GM23338 (cell line): ENCODE measurements at regions not wholly inside any gene's neighbourhood (a gene's known extent, or its start where the extent isn't known, plus 50 kb on each side); places are given as distances from the start of the nearest gene placed in this dataset.

Source experiments
- ATAC-seq: fragments of 200-7000 bp; cut with Tn5 transposase; 3 replicates; pipeline ENCODE4 v1.9.1; 2020
- DNase-seq: peaks from one replicate; pipeline ENCODE4 v3.0.0-alpha.2; 2015; ENCODE audit warnings: low spot score
- H2AFZ ChIP-seq: fragments of 200-600 bp; sonication (generic); 2 replicates; pipeline ENCODE4 v1.8.0; 2016; ENCODE audit warnings: antibody characterized with exemption, mild to moderate bottlenecking, moderate library complexity
- H3F3A ChIP-seq: fragments of 200-600 bp; sonication (generic); replicated peaks from 2 replicates; pipeline ENCODE4 v1.8.0; 2017; ENCODE audit warnings: antibody characterized with exemption, mixed run types, low read depth
- H3K27ac ChIP-seq: fragments of 200-600 bp; sonication (generic); 2 replicates; pipeline ENCODE4 v1.6.1; 2016; ENCODE audit warnings: low read depth
- H3K27me3 ChIP-seq: fragments of 200-600 bp; sonication (generic); 2 replicates; pipeline ENCODE4 v1.8.0; 2016; ENCODE audit warnings: mild to moderate bottlenecking, mixed run types, moderate library complexity; ENCODE audit not compliant: insufficient read depth
- H3K36me3 ChIP-seq: fragments of 200-600 bp; sonication (generic); 2 replicates; pipeline ENCODE4 v1.8.0; 2016; ENCODE audit warnings: mild to moderate bottlenecking; ENCODE audit not compliant: insufficient read depth
- H3K4me1 ChIP-seq: fragments of 200-600 bp; sonication (generic); 2 replicates; pipeline ENCODE4 v1.8.0; 2016; ENCODE audit warnings: mild to moderate bottlenecking, moderate library complexity; ENCODE audit not compliant: insufficient read depth
- H3K4me2 ChIP-seq: fragments of 200-600 bp; sonication (generic); 2 replicates; pipeline ENCODE4 v1.7.1; 2017; ENCODE audit warnings: mixed run types
- H3K4me3 ChIP-seq: fragments of 200-600 bp; sonication (generic); 2 replicates; pipeline ENCODE4 v1.6.1; 2016; ENCODE audit warnings: mixed run types
- H3K79me2 ChIP-seq: fragments of 200-600 bp; sonication (generic); replicated peaks from 2 replicates; pipeline ENCODE4 v1.8.0; 2017; ENCODE audit warnings: mild to moderate bottlenecking; ENCODE audit not compliant: insufficient read depth
- H3K9me2 ChIP-seq: fragments of 200-600 bp; sonication (generic); 2 replicates; pipeline ENCODE4 v1.8.0; 2017; ENCODE audit not compliant: insufficient read depth
- H4K20me1 ChIP-seq: fragments of 200-600 bp; sonication (generic); replicated peaks from 2 replicates; pipeline ENCODE4 v1.8.0; 2017; ENCODE audit warnings: mild to moderate bottlenecking; ENCODE audit not compliant: insufficient read depth
- H3K27ac Mint-ChIP-seq: 2 replicates; pipeline ENCODE4 v1.8.0; 2020; ENCODE audit warnings: inconsistent platforms, mild to moderate bottlenecking, moderate library complexity, mixed read lengths
- H3K27me3 Mint-ChIP-seq: 3 replicates; pipeline ENCODE4 v1.8.0; 2022; ENCODE audit warnings: low read depth, mild to moderate bottlenecking, moderate library complexity, mixed read lengths, inconsistent platforms; ENCODE audit not compliant: insufficient read depth, poor library complexity
- H3K36me3 Mint-ChIP-seq: 3 replicates; pipeline ENCODE4 v1.8.0; 2021; ENCODE audit warnings: low read depth, mild to moderate bottlenecking, inconsistent platforms, moderate library complexity, mixed read lengths
- H3K4me1 Mint-ChIP-seq: 3 replicates; pipeline ENCODE4 v1.8.0; 2020; ENCODE audit warnings: mild to moderate bottlenecking, inconsistent platforms, mixed read lengths
- H3K4me3 Mint-ChIP-seq: 3 replicates; pipeline ENCODE4 v1.8.0; 2021; ENCODE audit warnings: moderate library complexity, mild to moderate bottlenecking, inconsistent platforms, mixed read lengths
- H3K9me3 Mint-ChIP-seq: 3 replicates; pipeline ENCODE4 v1.8.0; 2020; ENCODE audit warnings: moderate library complexity, mild to moderate bottlenecking, inconsistent platforms, mixed read lengths
- JUNB ChIP-seq: IDR thresholded peaks from one replicate; pipeline ENCODE4 v1.6.1; 2016; ENCODE audit warnings: antibody characterized with exemption; ENCODE audit not compliant: unreplicated experiment
- REST ChIP-seq: IDR thresholded peaks from one replicate; pipeline ENCODE4 v1.6.1; 2018; ENCODE audit warnings: antibody characterized with exemption; ENCODE audit not compliant: unreplicated experiment
- STAT1 ChIP-seq: IDR thresholded peaks from one replicate; pipeline ENCODE4 v1.6.1; 2016; ENCODE audit warnings: antibody characterized with exemption; ENCODE audit not compliant: unreplicated experiment
- ZNF331 ChIP-seq: fragments of 250-450 bp; sonication (Bioruptor Pico); IDR thresholded peaks from 2 replicates; pipeline ENCODE4 v1.5.0; 2020; ENCODE audit warnings: low read depth, mild to moderate bottlenecking, moderate library complexity
- ZNF462 ChIP-seq: fragments of 250-450 bp; sonication (Bioruptor Pico); IDR thresholded peaks from 2 replicates; pipeline ENCODE4 v1.5.0; 2020; ENCODE audit warnings: mild to moderate bottlenecking, moderate library complexity

- no peak overlapping the region for H3K4me3 ChIP-seq
- Mint-ChIP-seq H3K9me3 (peaks cover 4% of the 10 kb centered on the region; the same call in 2 of the 3 replicates), H3K36me3 (no peaks in the 10 kb centered on the region), H3K4me1 (no peaks in the 10 kb centered on the region; the same call in 2 of the 3 replicates), H3K27me3 (peaks cover 7% of the 10 kb centered on the region), H3K4me3 (no peak overlapping the region), H3K27ac (no peak overlapping the region)
- peaks cover 6% of the 10 kb centered on the region; the same call in 1 of the 2 replicates for H3K9me2 ChIP-seq
- H3K79me2 ChIP-seq = no peaks in the 10 kb centered on the region
- H3F3A ChIP-seq = no peaks in the 10 kb centered on the region
- H3K36me3 ChIP-seq = no peaks in the 10 kb centered on the region
- H2AFZ ChIP-seq = no peak overlapping the region
- H3K4me2 ChIP-seq = no peak overlapping the region
- no peak overlapping the region for H3K27ac ChIP-seq
- H3K27me3 ChIP-seq = no peaks in the 10 kb centered on the region
- H4K20me1 ChIP-seq = no peaks in the 10 kb centered on the region
- DNase-seq (no peak), ATAC-seq (no peak)
- TF ChIP-seq ZNF462 (CRISPR knock-in tag) = no peak
- no peaks in the 10 kb centered on the region for H3K4me1 ChIP-seq
Measured at GRCh38 chr5:133814152-133814551, 154.3 kb downstream of the C5orf15 start.

- Mint-ChIP-seq H3K36me3 (no peaks in the 10 kb centered on the region), H3K27me3 (peaks cover 7% of the 10 kb centered on the region), H3K9me3 (peaks cover 4% of the 10 kb centered on the region; the same call in 2 of the 3 replicates), H3K27ac (no peak overlapping the region), H3K4me1 (peaks cover 10% of the 10 kb centered on the region), H3K4me3 (no peak overlapping the region)
- H3K27ac ChIP-seq = no peak overlapping the region
- peaks cover 6% of the 10 kb centered on the region; the same call in 1 of the 2 replicates for H3K9me2 ChIP-seq
- ATAC-seq (no peak), DNase-seq (no peak)
- H3K27me3 ChIP-seq = no peaks in the 10 kb centered on the region
- no peaks in the 10 kb centered on the region for H3K36me3 ChIP-seq
- H3F3A ChIP-seq = no peaks in the 10 kb centered on the region
- no peaks in the 10 kb centered on the region for H3K79me2 ChIP-seq
- peaks cover 6% of the 10 kb centered on the region for H3K4me1 ChIP-seq
- H2AFZ ChIP-seq = no peak overlapping the region
- H3K4me2 ChIP-seq = no peak overlapping the region
- H3K4me3 ChIP-seq = no peak overlapping the region
- no peaks in the 10 kb centered on the region for H4K20me1 ChIP-seq
- TF ChIP-seq STAT1 (no peak), ZNF331 (CRISPR knock-in tag) (no peak), REST (no peak), JUNB (no peak)
Measured at GRCh38 chr5:133811168-133811567, 157.3 kb downstream of the C5orf15 start.
